NT2/D1 (cell line): ENCODE measurements at regions not wholly inside any gene's neighbourhood (a gene's known extent, or its start where the extent isn't known, plus 50 kb on each side); places are given as distances from the start of the nearest gene placed in this dataset.

Experiments
- SUZ12 ChIP-seq: IDR thresholded peaks from 2 replicates; pipeline ENCODE4 v1.6.1; 2011; ENCODE audit not compliant: insufficient read length, insufficient read depth; ENCODE audit errors: extremely low read depth
- YY1 ChIP-seq: IDR thresholded peaks from 2 replicates; pipeline ENCODE4 v1.6.1; 2011; ENCODE audit not compliant: insufficient read length, insufficient read depth
- ZNF274 ChIP-seq: IDR thresholded peaks from 2 replicates; pipeline ENCODE4 v1.6.1; 2011; ENCODE audit warnings: mild to moderate bottlenecking, low read depth, low read length

DNA sequence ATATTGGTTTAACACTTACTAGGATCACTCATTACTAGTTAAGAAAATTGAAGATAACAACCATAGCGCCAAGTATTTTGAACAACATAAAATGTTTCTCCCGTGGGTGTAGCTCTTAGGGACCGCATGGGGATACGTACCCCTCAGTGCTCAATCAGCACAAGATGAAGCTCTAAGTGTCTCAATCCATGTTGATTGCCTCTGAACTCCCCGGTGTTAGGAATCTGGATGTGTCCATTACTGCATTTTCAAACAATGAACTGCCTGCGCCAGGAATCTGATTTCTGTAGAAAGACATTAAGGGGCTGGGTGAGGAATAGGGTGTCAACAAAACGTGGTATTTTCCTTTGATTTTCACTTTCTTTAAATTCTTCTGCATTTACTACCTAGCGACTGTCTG is 100.2 kb downstream of the LMO4 start:
- no peak for TF ChIP-seq YY1
- TF ChIP-seq ZNF274 = no peak
- TF ChIP-seq SUZ12 = no peak
